OCI-LY1 (cell line): ENCODE measurements at regions not wholly inside any gene's neighbourhood (a gene's known extent, or its start where the extent isn't known, plus 50 kb on each side); places are given as distances from the start of the nearest gene placed in this dataset.

Experiments used
- H2AFZ ChIP-seq: fragments of 200-600 bp; sonication (generic), shearing (Covaris generic); 2 replicates; pipeline ENCODE4 v1.6.0; 2014; ENCODE audit warnings: antibody characterized with exemption, mild to moderate bottlenecking, low read length
- H3F3A ChIP-seq: fragments of 200-600 bp; sonication (generic), shearing (Covaris generic); 2 replicates; pipeline ENCODE4 v1.6.0; 2014; ENCODE audit warnings: mild to moderate bottlenecking, antibody characterized with exemption, low read length, moderate library complexity; ENCODE audit not compliant: insufficient read depth
- H3K27ac ChIP-seq: fragments of 200-600 bp; sonication (generic); 2 replicates; pipeline ENCODE4 v1.5.1; 2014; ENCODE audit warnings: low read length, mixed run types, mild to moderate bottlenecking, low read depth; ENCODE audit not compliant: poor library complexity, severe bottlenecking
- H3K27me3 ChIP-seq: fragments of 200-600 bp; sonication (generic); 2 replicates; pipeline ENCODE4 v1.6.0; 2014; ENCODE audit warnings: antibody characterized with exemption, mild to moderate bottlenecking, low read length, moderate library complexity; ENCODE audit not compliant: insufficient read depth
- H3K36me3 ChIP-seq: fragments of 200-600 bp; sonication (generic); 2 replicates; pipeline ENCODE4 v1.6.1; 2014; ENCODE audit warnings: mild to moderate bottlenecking, antibody characterized with exemption, low read length, moderate library complexity, mixed read lengths; ENCODE audit not compliant: insufficient read depth
- H3K4me1 ChIP-seq: fragments of 200-600 bp; sonication (generic); 2 replicates; pipeline ENCODE4 v1.5.1; 2014; ENCODE audit warnings: mild to moderate bottlenecking, low read length, moderate library complexity; ENCODE audit not compliant: insufficient read depth, severe bottlenecking
- H3K4me2 ChIP-seq: fragments of 200-600 bp; sonication (generic), shearing (Covaris generic); 2 replicates; pipeline ENCODE4 v1.6.1; 2014; ENCODE audit warnings: low read length
- H3K4me3 ChIP-seq: fragments of 200-600 bp; sonication (generic); 2 replicates; pipeline ENCODE4 v1.5.1; 2014; ENCODE audit warnings: low read length, low read depth, mild to moderate bottlenecking, mixed read lengths; ENCODE audit not compliant: poor library complexity, severe bottlenecking
- H3K79me2 ChIP-seq: fragments of 200-600 bp; shearing (Covaris generic); 2 replicates; pipeline ENCODE4 v1.6.1; 2016; ENCODE audit warnings: mixed run types, low read length, mixed read lengths; ENCODE audit not compliant: insufficient read depth
- H3K9ac ChIP-seq: fragments of 200-600 bp; sonication (generic), shearing (Covaris generic); 2 replicates; pipeline ENCODE4 v1.6.1; 2014; ENCODE audit warnings: mild to moderate bottlenecking, low read length, mixed read lengths
- H3K9me2 ChIP-seq: fragments of 200-600 bp; sonication (generic), shearing (Covaris generic); 2 replicates; pipeline ENCODE4 v1.6.1; 2014; ENCODE audit warnings: low read depth, mild to moderate bottlenecking, low read length, mixed read lengths
- H3K9me3 ChIP-seq: fragments of 200-600 bp; shearing (Covaris generic); 2 replicates; pipeline ENCODE4 v1.6.1; 2014; ENCODE audit warnings: low read length, mixed read lengths
- H4K20me1 ChIP-seq: fragments of 200-600 bp; sonication (generic), shearing (Covaris generic); 2 replicates; pipeline ENCODE4 v1.6.0; 2016; ENCODE audit warnings: mild to moderate bottlenecking, low read length; ENCODE audit not compliant: insufficient read depth
- EZH2 ChIP-seq: fragments of 200-600 bp; sonication (generic), shearing (Covaris generic); IDR thresholded peaks from 2 replicates; pipeline ENCODE4 v1.8.0; 2017; ENCODE audit warnings: borderline replicate concordance, mixed run types, mild to moderate bottlenecking, antibody characterized with exemption, low read length, moderate library complexity, mixed read lengths
- TF ChIP-seq, protein P1 (sequence below): fragments of 200-600 bp; sonication (generic), shearing (Covaris generic); IDR thresholded peaks from 2 replicates; pipeline ENCODE4 v1.5.1; 2017; ENCODE audit warnings: mild to moderate bottlenecking, antibody characterized with exemption, low read length, moderate library complexity, mixed read lengths

DNA sequence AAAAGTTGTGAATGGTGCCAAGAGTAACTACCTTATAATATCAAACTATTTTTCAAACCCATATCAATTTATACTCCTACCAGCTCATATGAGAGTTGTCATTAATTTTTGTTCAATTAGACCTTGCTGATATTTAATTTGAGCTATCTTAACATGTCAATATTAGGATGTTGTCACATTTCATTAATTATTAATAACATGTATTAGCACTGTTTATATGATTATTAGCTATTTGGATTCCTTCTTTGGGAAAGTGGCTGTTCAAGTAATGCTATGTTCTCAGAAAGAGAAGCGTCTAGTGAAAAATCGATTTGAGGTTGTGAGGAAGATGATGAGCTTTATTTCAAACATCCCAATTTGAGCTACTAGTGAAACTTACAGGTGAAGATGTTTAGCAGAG lies 620.2 kb downstream of the KCNJ3 start:
- Histone ChIP-seq H2AFZ (no peak overlapping the region), H3K27me3 (no peaks in the 10 kb centered on the region), H4K20me1 (no peaks in the 10 kb centered on the region), H3K9me2 (no peaks in the 10 kb centered on the region), H3K4me1 (no peaks in the 10 kb centered on the region), H3K4me2 (no peak overlapping the region), H3K4me3 (no peak overlapping the region), H3K36me3 (no peaks in the 10 kb centered on the region), H3K9me3 (no peaks in the 10 kb centered on the region), H3K27ac (no peak overlapping the region), H3K9ac (no peak overlapping the region), H3K79me2 (no peaks in the 10 kb centered on the region), H3F3A (no peaks in the 10 kb centered on the region)
- TF ChIP-seq, protein P1, sequence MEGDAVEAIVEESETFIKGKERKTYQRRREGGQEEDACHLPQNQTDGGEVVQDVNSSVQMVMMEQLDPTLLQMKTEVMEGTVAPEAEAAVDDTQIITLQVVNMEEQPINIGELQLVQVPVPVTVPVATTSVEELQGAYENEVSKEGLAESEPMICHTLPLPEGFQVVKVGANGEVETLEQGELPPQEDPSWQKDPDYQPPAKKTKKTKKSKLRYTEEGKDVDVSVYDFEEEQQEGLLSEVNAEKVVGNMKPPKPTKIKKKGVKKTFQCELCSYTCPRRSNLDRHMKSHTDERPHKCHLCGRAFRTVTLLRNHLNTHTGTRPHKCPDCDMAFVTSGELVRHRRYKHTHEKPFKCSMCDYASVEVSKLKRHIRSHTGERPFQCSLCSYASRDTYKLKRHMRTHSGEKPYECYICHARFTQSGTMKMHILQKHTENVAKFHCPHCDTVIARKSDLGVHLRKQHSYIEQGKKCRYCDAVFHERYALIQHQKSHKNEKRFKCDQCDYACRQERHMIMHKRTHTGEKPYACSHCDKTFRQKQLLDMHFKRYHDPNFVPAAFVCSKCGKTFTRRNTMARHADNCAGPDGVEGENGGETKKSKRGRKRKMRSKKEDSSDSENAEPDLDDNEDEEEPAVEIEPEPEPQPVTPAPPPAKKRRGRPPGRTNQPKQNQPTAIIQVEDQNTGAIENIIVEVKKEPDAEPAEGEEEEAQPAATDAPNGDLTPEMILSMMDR = no peak
- no peak for TF ChIP-seq EZH2

DNA sequence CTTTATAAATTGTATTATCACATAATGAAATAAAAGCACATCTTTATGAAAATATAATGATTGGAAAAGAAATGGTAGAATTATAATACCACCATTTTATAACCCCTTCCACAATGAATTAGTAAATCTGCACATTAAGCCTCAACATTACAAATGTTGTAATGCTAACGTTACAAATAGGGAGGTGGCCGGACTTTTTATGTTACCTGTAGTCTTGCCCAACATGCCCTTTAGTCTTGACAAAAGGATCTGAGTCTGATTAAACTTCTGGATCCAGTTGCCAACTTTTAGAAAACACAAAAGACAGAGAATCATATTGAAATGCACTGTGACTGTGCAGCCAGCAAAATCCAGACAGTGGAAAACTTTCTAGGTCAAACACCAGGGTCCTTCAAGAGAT lies 617.3 kb downstream of the KCNJ3 start:
- Histone ChIP-seq H3K9me3 (no peaks in the 10 kb centered on the region), H3F3A (no peaks in the 10 kb centered on the region), H3K4me3 (no peak overlapping the region), H3K27ac (no peak overlapping the region), H3K9ac (no peak overlapping the region), H3K9me2 (no peaks in the 10 kb centered on the region), H3K36me3 (no peaks in the 10 kb centered on the region), H3K79me2 (no peaks in the 10 kb centered on the region), H2AFZ (no peak overlapping the region), H3K27me3 (no peaks in the 10 kb centered on the region), H3K4me1 (no peaks in the 10 kb centered on the region), H3K4me2 (no peak overlapping the region), H4K20me1 (no peaks in the 10 kb centered on the region)
- TF ChIP-seq EZH2 = no peak
- TF ChIP-seq, protein P1 = no peak

DNA sequence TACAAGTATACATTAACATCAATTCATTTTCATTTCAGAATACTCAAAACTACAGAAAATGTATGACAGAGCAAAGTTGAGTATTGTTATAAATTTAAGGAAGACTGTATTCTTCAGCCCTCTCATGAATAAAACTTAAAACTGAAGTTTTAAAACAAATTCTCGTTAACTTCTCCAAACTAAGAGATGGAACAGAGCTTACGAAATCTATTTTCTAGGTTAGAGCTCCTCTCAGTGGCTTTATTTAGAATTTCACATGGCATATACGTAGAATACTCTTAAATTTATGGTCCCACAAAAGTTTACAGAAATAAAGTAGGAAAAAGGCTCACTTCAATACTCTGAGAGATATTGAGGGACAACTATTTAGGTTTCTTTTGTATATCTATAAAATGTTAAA lies 612.1 kb downstream of the KCNJ3 start:
- H3K4me1 ChIP-seq = no peaks in the 10 kb centered on the region
- no peak overlapping the region for H3K27ac ChIP-seq
- no peak overlapping the region for H3K9ac ChIP-seq
- H2AFZ ChIP-seq = no peak overlapping the region
- no peaks in the 10 kb centered on the region for H3F3A ChIP-seq
- H3K9me2 ChIP-seq = no peaks in the 10 kb centered on the region
- no peak for TF ChIP-seq EZH2
- TF ChIP-seq, protein P1 = peak; percentile 63
- no peaks in the 10 kb centered on the region for H3K9me3 ChIP-seq
- H3K4me3 ChIP-seq = no peak overlapping the region
- no peaks in the 10 kb centered on the region for H3K79me2 ChIP-seq
- no peaks in the 10 kb centered on the region for H3K27me3 ChIP-seq
- H3K4me2 ChIP-seq = no peak overlapping the region
- H3K36me3 ChIP-seq = no peaks in the 10 kb centered on the region
- H4K20me1 ChIP-seq = no peaks in the 10 kb centered on the region
